SKM-1 treated with dmso at 0.1 percent for 144 hours (cell line): ENCODE measurements at regions not wholly inside any gene's neighbourhood (a gene's known extent, or its start where the extent isn't known, plus 50 kb on each side); places are given as distances from the start of the nearest gene placed in this dataset.

Experiments
- DNase-seq: peaks from one replicate; lab custom pipeline; 2025; ENCODE audit not compliant: unreplicated experiment; lab: John Stamatoyannopoulos, UW

DNA sequence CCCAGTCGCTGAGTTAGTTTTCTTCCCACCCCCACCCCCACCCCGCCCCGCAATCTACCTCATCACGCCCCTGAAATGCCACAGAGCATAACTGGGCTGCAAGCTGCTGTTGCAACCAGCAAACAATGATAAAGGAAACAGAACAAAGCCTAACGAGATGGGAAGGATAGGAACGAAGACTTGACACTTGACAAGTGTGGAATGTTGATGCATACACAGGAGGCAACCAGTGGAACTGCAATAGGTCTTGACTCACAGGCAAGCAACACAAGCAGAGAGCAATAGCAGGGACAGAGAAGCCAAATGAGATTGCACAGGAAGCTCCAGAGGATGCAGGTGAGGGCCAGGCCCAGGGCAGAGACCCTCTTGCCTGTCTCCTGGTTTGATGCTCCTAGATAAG, 225.9 kb downstream of the IGSF11 start:
- DNase-seq = no peak

DNA sequence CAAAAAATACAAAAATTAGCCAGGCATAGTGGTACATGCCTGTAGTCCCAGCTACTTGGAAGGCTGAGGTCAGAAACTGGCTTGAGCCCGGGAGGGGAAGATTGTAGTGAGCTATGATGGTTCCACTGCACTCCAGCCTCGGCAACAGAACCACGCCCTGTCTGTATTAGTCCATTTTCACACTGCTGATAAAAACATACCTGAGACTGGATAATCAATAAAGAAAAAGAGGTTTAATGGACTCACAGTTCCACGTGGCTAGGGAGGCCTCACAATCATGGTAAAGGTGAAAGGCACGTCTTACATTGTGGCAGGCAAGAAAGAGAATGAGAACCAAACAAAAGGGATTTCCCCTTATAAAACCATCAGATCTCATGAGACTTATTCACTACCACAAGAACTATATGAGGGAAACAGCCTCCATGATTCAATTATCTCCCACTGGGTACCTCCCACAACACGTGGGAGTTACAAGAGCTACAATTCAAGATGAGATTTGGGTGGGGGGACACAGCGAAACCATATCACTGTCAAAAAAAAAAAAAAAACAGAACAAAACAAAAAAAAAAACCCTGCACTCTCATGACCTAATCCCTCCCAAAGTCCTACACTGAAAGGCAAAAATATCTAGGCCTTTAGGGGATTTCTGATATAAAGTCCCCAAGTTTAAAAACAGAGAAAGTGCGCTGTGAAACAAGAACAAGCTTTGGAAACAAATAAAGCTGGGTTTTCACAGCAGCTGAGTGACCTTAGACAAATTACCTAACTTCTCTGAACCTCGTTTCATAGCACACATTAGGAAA, 224.7 kb downstream of the IGSF11 start:
- DNase-seq = no peak

DNA sequence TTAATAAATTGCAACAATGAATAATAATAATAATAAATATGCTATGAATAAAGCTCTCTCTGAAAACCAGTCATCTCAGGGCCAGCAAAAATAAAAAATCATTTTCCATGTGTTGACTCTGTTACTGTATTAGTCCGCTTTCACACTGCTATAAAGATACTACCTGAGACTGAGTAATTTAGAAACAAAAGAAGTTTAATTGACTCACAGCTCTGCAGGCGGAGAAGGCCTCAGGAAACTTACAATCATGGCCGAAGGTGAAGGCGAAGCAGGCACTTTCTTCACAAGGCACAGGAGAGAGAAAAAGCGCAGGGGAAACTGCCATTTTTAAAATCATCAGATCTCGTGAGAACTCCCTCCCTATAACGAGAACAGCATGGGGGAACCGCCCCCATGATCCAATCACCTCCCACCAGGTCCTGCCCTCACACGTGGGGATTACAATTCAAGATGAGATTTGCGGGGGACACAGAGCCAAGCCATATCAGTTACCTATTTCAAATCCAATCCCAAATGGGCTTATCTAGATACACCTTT, 224.1 kb downstream of the IGSF11 start:
- no peak for DNase-seq

DNA sequence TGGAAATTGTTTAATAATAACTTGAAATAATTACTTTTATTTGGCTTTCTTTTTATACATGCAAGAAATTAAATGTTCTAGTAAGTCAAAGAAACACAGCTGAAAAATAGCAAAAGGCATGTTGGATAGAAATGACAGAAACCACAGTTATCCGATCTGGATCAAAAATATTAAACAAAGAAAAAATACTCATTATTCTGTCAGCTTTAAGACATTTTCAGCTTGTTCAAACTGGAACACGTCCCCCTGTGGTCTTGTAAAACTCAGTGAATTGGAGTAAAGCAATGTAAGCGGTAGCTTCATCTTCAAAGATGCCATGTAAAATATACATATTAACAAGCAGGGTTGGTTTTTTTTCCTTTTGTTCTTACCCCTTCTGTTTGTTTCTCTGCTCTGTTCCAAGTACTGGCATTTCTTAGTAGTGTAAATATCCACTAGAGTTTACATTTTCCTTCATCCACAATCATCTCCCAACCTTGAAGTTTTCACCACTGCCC, 223.4 kb downstream of the IGSF11 start:
- DNase-seq = no peak

DNA sequence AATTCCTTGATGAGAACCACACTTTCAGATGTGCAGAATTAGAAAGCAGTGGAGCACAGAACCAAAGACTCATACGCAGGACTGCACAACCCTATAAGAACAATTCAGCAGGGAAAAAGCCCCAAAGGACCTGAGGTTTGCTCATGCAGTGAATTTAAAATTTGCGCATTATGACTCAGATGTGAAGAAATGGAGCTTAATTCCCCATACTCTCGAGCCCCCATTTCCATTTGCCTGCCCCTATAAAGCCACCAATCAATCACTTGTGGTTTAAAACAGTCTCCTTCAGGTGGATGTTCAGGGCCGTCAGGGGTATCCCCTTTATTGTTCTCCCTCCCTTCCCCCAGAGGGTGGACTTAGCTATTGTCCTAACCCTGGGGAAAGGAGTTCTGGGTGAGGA, 221.2 kb downstream of the IGSF11 start:
- no peak for DNase-seq

DNA sequence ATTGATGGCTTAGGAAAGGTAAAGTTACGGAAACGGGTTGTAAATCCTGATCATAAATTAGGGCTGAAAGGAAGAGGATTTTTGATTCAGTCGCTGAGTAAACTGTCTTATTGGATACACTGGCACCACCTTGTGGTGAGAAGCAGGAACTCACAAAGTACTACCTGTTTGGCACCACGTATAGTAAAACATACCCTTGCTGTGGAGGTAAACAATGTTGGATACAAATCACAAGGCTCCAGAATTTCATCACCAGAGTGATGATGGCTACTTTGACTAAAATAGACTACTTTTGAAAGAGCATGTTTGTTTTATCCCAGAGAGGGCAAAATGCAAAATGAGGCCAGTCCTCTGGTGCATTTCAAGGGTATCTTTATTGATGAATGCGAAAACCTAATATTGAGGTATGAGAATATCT, 216.9 kb downstream of the IGSF11 start:
- peak; percentile 72 for DNase-seq

DNA sequence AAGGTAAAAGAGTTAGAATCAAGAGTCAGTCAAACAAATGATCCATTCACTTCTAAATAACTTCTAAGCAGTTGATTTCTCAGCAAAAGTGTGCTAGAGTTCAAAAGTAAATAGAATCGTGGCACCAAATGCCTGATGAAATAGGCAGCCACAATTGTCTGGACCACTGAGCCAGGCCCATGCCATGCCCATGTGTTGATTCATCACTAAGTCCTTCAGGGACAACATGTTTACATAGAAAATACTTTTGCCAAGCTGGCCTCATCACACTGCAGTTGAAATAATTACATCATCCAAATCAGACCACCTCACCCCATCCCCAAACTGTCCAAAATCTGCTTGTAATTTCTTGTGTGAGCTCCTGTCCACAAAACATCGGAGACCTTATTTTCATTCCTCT, 216.3 kb downstream of the IGSF11 start:
- no peak for DNase-seq

DNA sequence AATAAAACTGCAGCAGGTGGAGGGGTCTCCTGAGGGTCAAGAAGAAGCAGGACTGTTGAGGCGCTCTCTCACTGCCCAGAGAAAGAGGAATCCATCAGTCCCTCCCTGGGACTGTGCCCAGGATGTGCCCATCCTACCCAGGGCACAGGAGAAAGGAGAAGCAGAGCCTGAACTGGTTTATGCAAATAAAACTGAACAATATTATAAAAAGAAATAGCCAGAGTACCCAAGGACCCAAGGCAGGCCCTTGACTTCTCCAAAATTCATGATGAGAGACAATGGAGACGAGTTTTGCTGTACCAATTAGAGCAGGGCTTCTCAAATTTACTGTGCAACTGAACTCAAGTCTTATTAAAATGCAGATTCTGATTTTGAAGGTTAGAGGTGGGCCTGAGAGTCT, 211.0 kb downstream of the IGSF11 start:
- no peak for DNase-seq

DNA sequence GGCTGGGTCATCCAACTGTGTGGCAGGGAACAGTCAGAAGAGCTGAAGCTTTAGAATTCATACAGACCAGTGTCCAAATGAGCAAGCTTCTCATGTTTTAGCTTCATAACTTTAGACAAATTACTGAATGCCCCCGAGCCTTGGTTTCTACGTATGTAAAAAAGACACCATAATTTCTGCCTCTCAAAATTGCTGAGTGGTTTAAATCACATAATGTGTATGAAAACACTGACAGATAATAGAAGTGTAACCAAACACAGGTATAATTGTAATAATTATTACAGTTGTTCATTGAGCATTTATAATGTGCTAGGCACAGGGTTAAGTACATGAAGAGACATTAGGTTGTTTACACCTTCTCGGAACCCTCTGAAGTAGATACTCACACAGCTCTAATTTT, 207.2 kb downstream of the IGSF11 start:
- DNase-seq = no peak

DNA sequence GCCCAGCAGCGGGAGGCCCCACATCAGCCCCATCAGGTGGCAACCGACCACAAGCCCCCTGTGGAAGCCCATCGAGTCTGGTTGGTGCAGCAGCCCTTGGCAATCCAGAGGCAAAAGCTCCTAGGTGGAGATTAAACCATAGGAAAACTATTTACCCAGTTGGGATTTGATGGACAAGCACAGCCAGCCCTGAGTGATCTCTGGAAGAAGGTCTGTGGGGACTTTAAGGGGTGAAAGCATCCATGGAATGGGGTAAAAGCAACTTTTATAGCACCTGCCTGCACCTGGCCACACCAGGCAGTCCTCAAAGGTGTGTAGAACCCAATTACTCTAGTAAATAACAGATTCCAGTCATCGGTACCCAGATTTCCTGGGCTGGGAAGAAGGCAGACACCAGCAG, 206.3 kb downstream of the IGSF11 start:
- no peak for DNase-seq

DNA sequence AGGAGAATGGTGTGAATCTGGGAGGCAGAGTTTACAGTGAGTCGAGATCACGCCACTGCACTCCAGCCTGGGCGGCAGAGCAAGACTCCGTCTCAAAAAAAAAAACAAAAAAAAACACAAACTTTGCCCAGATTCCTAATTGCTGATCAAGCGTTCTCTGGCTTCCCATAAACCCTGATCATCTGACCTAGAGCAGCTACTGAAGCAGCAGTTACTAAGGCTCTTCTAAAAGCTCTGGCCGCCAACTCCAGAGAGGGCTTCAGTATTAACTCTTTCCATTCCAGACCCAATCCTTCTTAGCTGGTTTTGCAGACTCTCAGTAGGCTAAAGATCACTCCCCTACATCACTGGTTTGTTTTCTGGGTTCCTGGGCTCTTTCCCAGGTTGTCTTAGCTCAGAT, 201.6 kb downstream of the IGSF11 start:
- DNase-seq = no peak

DNA sequence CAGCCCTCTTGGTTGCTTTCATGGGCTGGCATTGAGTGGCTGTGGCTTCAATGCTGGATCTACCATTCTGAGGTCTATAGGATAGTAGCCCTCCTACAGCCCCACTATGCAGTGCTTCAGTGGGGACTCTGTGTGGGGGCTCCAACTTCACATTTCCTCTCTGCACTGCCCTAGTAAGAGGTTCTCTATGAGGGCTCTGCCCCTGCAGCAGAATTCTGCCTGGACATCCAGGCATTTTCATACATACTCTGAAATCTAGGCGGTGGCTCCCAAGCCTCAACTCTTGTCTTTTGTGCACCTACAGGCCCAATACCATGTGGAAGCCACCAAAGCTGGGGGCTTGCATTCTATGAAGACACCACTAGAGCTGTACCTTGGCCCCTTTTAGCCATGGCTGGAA, 195.8 kb downstream of the IGSF11 start:
- DNase-seq = no peak

DNA sequence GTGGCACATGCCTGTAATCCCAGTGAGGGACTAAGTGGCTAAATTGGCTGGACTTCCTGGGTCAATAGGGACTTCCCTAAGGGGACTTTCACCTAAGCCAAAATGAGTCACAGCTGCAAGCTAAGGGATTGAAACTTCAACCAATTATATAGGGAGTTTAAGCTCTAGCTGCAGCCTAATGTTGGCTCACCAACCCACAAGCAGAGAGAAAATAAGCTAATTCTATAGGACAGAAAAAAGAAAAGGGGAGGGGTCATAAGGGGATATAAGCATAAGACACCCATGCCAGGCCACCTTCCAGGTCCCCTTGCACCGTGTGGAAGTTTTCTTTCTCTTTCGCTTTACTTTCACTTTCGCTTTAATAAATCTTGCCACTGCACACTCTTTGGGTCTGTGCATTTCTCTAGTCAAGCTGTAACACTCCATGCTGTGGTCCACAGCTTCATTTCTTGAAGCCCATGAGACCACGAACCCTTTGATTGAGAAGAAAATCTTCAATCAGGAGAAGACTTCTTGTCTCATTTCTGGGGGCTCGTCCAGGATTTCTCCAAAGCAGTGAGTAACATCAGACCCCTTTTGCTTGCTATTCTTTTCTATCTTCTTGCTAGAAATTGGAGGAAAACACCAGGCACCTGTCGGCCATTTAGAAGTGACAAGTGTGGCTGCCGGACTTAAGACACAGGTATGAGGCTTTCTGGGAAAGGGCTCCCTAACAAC, 192.3 kb downstream of the IGSF11 start:
- DNase-seq = no peak

DNA sequence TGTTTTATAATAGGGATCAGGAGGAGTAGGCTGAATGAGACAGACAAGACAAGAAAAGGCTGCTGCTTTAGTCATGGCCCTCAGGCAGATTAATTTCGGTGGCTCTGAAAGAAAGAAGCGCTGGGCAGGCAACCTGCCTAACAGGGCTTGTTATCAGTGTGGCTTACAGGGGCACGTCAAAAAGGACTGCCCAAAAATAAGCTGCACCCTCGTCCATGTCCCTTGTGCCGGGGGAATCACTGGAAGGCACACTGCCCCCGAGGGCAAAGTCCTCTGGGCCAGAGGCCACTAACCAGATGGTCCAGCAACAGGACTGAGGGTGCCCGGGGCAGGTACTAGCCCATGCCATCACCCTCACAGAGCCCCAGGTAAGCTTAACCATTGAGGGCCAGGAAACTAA, 188.5 kb downstream of the IGSF11 start:
- DNase-seq = no peak
